NCI-H82 (cell line): ENCODE measurements at regions not wholly inside any gene's neighbourhood (a gene's known extent, or its start where the extent isn't known, plus 50 kb on each side); places are given as distances from the start of the nearest gene placed in this dataset.

Source experiments
- DNase-seq: peaks from one replicate; lab custom pipeline; 2025; lab: John Stamatoyannopoulos, UW

DNA sequence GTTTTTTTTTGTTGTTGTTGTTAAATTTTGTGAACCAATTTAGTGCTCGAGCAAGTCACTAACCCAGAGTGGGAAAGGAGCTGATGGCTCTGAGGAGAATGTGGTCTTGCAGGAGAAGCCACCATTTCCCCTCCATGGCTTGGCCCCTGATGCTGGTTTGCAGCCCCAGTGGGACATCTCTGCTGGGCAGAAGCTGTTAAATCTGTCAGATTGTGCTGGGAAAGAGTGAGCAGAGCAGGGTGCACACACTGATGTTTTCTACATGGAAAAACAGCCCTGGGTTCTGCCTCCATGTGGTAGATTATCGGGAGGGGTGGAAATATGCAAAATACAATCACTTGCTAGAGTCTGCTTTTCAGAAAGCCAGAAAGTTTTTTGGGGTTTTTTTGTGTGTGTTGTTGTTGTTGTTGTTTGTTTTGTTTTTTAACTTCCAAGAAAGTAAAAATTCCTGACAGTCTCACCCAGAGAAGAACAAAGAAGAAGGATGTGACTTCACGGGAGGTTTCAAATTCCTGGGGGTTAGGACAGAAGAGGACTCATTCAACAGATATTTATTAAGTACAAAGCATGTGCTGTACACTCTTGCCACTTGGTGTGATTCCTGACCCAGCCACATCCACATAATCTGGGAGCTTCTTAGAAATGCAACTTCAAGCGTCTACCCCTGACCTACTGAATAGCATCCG is 133.7 kb downstream of the FOXB1 start:
- no peak for DNase-seq

DNA sequence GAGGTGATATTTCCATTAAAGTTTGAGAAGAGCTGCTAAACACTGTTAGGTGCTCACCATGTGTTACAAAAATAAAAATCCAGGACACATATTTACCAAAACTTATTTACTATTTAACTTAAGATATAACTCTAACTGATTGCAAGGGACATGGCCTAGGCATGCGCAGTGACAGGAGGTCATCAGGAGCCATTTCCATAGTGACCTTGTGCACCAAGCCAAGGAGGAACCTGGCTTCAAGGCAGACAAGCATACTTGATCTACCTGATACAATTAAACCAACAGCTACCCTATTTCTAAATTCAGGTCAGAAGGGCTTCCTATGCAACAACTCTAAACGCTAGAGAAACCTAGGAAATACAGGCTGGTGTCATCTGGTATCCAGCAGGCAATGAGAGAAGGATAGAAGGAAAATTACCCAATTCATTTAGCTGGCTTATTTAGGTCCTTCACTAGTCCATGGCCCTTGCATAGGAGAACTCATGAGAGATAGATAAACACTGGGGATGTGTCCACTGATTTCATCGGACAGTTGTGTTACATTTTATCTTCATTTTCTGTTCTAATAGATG is 134.4 kb downstream of the FOXB1 start:
- DNase-seq, result no peak

DNA sequence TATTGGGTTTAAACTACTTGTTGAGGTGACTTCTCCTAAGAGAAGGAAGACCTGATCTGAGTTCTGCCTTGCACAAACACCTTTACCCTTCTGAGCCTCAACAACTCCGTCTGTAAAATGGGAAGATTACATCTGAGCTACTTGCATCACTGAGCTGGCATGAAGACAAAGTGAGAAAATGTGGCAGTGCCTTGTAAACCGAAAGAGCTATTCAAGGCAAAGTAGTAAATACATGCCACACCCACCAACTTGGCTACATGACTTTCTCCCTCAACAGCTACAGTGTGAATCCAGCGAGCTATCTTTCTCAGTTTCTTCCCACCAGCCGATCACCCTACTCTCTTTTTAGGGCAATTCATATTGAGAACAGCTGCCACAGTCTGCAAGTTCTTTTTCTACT is 148.3 kb downstream of the FOXB1 start:
- DNase-seq, result no peak

DNA sequence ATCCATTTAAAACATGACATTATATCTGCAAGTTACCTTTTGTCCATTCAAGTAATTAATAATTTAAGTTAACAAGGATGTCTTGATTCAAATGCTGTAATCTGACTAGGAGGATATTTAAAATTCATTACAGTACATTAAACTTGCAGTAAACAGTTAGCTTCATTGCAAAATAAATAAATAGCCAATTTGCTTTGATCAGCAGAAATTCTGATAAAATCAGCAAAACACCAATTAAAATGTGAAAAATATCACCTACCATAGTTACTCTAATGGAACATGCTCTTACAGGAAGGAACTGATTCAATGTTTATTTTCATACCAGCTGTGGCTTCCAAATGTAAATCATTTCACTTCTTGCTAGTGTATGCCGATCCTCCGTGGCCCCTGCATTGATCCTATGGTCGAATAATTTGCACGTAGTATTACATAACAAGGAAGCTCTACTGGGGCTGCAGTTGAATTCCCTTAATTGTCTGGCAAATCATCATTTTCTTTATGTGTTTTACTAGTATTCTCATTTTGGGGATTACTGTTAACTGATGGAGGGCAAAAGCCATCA is 150.7 kb downstream of the FOXB1 start:
- no peak for DNase-seq

DNA sequence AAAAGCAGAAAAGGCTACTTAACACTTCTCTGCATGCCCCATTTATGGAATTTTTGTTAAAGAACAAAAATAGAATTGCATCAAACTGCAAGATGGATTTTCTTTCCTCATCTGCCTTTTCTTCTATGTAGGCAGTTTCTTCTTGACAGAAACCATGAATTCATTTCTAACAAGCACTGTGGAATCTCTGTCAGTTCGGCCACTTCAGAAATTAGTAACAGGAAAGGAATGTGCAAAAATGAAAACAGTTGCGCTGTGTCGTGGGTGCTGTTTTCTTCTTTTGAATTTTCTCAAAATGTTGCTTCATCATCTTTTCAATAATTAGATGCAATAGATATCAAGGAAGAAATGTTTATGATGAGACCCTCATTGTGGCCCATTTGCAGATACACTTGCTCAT is 151.6 kb downstream of the FOXB1 start:
- DNase-seq, result no peak

DNA sequence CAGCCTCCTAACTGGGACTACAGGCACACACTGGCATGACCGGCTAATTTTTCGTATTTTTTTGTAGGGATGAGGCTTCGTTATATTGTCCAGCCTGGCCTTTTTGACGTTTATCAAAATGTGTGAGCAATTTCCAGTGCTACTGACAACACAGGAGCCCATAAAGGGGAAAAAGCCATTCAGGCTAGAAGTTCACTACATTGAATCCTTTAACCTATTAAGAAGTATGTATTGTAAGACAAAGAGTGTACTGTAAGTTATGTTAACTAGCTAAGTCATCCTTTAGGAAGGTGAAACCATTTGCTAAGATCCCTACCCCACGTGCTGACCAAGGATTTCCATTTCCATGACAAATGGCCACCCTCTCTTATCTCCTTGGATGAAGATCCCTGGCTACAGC is 156.8 kb downstream of the FOXB1 start:
- no peak for DNase-seq

DNA sequence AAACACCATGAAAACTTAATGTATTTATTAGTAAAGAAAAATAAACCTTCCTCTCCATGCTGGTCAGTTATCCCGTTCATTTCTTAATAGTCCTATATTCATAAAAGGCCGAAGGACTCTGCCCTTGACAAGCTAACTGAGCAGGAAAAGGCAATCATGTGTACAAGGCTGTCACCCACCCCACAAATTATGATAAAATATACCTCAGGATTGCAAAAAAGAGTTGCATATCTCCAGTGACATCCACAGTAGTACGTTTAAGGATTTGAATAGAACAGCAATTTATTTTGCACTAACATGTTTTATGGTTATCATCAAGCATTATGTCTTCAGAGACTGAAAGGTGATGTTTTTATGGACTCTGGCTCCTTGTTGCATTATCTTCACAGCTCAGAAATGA is 157.6 kb downstream of the FOXB1 start:
- DNase-seq, result no peak

DNA sequence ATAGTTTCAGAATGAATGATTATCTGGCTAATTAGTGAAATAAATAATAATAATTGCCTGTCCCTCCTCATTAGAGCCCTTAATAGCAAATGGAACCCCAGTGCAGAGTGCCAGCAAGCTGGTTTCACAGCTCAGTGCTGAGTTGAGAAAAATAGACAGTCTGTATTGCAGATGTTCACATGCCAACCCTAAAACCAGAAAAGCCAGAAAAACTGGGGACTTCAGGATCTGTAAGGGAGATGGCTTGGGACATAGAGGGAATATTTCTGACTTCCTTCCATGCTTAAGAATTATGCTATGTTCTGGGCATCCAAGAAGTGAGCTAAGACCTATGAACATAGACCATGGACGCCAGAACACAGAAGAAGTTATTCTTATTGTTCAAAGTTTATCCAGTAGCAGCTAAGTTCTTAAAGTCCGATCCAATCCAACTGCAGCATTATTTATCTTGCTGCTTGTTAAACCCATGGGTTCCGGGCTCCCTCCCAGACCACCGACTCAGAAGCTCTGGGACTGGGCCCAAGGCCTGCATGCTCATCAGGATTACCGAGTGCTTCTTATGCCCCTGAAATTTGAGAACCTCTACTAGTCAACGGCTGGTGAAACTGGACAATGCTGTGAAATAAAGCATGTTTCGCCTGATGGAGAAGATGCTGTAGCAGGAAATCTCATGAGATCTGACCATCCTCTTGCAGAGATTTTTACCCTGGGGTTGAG is 158.3 kb downstream of the FOXB1 start:
- no peak for DNase-seq

DNA sequence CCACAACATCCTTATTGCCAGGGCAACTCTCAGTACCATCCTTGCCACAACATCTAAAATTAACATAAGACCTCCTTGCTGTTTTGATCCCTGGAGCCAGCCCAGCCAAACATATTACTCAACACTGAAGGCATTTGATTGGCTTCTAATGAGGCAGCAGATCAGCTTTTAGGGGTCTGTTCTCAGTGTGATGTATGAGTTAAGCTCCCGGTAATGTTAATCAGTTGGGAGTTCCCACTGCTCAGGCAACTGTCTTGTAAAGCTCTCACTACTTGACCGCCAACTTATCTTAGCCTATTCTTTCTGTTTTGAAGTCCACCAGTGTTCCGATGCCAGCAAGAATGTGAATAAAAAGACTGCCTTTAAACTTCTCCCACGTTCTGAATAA is 158.9 kb downstream of the FOXB1 start:
- DNase-seq, result no peak

DNA sequence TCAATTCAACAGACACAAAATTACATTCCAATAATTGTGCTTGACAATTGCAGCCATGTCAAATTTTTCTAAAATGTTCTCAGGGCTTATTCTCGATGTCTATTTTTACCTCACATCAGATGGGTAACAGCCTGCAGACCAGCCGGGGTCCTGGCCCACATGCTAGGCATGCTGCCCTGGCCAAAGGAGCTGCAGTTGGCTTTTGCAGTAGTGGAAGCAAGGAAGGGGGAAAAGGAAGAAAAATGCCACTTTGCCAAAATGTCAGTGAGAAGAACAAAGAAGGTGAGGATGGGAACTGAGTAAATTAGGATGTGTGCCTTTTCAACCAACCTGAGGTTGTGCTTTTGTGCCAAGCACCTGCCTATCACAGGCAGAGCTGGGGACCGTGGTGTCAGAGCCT is 161.0 kb downstream of the FOXB1 start:
- DNase-seq, result no peak

DNA sequence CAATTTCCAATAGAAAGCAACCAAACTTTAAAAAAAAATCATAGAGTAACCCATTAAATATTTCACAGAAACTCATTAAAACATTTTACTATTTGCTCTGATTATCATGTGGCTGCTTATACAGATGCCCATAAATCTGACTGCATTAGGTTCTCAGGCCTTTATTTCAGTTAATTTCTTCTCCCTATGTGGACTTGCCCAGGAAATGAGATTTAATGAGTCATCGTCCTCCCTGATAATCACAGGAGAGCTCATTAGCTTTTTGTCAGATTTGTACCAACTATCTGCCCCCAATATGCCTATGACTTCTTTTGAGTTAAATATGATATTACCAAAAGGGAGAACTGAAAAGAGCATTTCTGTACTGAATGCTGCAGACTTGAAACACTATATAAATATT is 168.0 kb downstream of the FOXB1 start:
- DNase-seq, result peak; percentile 4

DNA sequence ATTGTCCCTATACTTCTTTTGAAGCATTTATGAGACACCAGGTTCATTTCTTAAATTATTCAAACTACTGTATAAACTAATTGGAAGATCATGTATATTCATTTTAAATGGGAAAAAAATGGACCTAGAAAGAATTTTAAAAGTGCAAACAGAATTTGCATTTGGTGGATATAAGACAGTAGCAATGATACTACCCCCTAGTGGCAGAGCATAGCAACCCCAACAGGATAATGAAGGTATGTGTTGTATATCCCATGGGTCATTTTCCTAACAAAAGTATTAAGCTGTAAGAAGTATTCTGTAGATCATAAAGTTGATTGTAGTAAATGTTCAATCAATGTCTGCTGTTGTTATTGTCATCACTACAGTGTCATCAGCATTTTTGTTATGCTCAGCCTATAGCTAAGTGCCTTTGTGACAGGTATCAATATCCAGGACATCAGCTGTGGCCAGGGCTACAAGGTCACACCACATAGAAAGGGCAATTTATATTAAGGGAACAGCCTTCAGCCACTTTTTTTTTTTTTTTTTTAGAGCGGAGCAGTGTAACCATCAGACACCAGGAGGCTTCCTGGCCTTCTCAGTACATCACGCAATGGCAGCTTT is 175.8 kb downstream of the FOXB1 start:
- DNase-seq, result peak; percentile 65

DNA sequence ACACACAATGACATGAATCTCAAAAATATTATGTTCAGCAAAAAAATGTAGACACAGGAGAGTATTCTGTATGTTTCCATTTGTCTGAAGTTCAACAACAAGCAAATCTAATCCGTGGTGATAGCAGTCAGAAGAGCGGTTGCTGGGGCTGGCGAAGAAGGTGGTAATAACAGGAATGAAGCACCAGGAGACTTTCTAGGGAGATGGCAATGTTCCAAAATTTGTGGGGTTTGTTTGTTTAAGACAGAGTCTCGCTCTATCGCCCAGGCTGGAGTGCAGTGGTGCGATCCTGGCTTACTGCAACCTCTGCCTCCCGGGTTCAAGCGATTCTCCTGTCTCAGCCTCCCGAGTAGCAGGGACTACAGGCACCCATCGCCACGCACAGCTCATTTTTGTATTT is 177.8 kb downstream of the FOXB1 start:
- DNase-seq, result peak; percentile 12

DNA sequence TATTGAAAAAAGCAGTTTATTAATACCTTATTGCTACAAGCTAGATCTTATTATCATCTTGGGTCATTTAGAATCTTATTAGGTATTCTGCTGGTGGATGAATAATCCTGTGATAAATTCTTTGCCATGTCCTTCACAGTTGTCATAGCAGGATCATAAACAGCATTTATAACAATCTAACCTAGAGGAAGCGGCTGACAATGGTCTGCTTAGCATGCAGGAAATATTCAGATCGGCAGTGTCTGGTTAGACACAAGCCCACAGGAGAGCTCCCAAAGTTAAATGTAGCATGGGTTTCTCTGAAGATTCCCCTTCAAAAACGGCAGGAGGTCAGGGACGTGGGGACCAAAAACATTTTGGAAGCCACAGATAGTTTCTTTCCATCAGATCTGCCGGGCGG is 179.3 kb downstream of the FOXB1 start:
- DNase-seq, result no peak

DNA sequence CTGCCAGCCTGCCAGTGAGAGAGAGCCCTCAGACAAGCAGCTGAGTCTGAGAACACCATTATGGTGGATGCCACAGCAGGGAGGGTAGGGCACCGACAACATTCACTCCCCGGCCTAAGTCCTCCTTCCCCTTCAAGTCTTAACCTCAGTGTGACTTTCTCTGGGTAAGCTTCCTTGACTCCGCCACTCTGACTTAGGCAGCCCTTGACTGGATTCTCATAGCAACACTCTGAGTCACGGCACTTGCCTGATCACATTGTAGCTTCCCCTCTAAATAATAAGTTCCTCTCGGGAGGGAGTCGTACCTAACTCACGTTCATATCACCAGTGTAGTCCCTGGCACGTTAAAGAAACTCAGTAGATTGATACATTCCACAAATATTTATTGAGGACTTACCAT is 180.5 kb downstream of the FOXB1 start:
- DNase-seq, result no peak

DNA sequence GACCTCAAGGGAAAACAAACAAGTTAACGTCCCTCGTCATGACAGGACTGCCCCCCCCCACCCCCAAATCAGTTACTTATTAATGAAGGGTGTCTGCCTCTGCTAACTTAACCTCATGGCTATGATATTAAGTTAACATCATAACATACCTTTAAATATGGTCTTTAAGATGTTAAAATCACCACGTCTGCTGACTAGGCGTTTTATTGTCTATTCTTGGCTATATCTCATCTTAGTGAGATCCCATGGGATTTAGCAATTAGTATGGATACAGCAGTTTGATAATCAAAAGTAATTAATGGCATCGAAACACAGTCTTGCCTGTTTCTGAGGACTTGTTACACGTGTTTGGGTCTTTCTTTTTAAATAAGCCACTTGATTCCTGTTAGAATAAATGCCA is 186.9 kb downstream of the FOXB1 start:
- no peak for DNase-seq

DNA sequence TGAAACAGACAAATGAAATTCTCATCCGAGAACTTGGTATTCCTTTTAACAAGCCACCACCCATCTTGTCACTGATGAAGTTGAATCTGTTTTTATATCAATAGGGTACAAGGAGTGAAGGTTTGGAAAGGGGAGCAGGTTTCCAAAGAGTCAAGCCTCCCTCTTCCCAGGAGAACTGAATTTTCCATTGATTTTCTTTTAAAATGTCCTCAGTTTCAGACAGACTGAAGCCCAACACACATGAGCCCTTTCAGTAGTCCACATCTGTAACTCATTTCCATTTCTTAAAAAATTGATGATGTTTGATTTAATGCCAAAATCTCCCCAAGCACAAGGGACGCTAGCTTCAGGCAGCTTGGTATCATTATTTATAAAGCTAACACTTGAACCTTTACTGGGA is 187.7 kb downstream of the FOXB1 start:
- no peak for DNase-seq

DNA sequence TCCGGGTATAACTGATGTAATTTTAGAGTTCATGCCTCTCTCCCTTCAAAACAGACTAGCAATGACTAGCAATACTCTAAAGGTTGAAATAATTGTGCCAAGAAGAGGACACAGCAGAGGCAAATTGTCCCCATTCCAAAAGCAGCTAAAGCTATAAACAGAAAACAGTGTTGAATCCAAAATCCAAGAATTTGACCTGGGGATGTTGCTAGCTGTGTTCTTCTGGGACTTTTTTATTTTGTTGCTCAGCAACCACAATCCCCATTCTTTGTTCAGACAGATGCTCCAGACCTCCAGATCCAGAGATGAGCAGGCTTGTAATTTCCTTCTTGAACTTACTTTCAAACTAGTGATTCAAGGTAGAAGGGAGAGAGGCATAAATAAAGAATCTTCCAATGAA is 191.5 kb downstream of the FOXB1 start:
- no peak for DNase-seq

DNA sequence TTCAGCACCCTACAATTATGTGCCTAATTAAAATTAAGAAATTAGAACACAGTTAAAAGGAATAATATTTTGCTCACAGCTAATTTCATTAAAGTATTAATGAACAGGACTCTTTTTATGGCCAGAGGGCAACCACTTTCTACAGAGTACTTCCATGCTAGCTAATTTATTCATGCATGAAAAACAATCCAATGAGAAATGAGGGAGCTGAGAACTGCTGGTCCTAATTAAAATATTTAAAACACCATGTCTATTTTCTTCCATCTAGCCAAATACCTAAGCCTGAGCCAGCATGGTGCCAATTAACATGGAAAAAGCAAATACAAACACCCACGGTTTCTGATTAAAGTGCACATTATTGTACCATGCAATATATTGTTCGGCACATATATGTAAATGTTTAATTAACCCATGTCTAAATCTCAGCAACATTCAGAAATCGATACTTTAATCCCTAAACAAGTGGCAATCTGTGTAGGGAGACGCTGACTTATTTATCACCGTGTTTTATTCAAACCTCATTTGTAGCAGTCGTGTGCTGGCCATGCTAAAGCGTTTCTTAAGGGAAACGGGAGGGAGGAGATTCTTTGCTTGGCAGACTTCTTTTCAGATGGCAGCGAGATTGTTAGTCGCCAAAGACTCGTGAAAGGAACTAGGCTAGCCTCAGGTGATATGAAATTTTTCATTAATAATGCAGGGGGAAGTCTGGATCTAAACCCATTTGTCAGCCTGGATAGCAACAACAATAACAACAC is 193.5 kb downstream of the ANXA2 start:
- DNase-seq, result no peak

DNA sequence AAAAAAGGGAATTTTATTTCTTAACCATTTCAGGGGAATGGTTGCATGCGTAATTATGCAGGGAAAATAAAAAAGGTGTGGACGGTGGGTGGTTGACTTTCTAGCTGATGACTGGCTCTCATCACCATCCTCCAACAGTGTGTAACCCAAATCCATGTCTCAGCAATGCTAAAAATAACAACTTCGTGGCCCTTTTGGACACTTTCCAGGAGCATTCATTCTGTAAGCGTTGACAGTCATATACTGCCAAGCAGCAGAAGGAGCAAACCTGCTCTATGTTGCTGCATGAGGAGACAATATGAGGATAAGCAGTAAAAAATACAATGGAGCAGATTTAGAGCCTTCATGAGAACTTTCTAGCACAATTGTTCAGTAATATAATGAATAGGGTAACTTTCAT is 189.1 kb downstream of the ANXA2 start:
- DNase-seq, result no peak

DNA sequence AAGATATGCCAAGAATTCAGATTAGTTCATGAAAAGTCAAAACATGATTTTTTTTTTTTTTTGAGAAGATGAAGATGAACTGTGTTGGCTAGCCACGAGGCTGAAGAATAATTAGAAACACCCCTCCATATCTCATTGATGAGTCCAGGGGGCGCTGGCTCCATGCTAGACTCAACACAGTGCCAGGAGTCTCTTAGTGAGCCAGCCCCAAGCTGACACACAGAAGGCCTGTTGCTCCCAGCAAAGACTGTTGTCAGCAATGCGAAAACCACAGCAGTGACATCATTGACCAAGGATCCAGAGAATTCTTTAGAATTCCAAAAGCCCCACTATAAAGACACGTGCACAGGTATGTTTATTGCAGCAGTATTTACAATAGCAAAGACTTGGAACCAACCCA is 185.2 kb downstream of the ANXA2 start:
- peak; percentile 43 for DNase-seq

DNA sequence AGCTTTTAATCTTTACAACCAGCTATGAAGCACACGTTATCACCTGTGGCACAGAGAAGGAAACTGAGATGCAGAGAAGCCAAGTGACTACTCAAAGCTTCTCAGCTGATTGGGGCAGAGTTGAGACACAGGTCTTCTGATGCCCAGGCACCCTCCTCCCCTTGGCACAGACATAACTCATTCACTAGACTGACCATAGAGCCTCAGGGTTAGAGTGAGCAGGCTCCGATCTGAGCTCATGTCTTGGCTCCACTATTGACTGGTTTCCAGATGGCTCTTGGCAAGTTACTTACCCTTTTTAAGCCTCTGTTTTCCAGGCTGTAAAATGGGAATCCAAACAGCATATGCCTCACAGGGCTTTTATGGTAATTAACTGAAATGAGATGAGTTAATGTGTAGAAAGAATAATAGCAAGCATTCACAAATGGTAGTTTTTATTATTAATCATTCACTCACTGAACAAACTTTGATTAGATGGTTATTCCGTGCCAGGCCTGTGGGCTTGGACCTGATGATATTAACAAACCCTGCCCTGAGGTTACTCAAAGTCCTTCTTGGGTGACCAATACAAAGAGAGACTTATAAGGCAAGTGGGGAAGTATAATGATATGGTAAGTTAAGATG is 184.3 kb downstream of the ANXA2 start:
- DNase-seq, result no peak
